Femur (tissue), 1 donor: ENCODE measurements at regions not wholly inside any gene's neighbourhood (a gene's known extent, or its start where the extent isn't known, plus 50 kb on each side); places are given as distances from the start of the nearest gene placed in this dataset.
"Not testable (repeated sequence)": the region's sequence is repeated elsewhere in the genome, so short reads cannot be mapped to it uniquely, and the experiment has no call there.

ENCODE experiments used
- DNase-seq: peaks from one replicate; pipeline ENCODE4 v3.0.0-alpha.2; 2017

DNA sequence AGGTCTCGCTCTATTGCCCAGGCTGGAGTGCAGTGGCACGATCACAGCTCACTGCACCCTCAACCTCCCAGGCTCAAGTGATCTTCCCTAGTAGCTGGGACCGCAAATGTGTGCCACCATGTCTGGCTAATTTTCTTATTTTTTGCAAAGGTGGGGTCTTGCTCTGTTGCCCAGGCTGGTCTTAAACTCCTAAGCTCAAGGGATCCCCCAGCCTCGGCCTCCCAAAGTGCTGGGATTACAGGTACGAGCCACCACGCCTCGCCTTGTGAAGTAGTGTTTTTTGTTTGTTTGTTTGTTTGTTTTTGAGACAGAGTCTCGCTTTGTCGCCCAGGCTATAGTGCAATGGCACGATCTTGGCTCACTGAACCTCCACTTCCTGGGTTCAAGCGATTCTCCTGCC, 125.5 kb downstream of the HAUS1 start:
- DNase-seq: not testable (repeated sequence)

DNA sequence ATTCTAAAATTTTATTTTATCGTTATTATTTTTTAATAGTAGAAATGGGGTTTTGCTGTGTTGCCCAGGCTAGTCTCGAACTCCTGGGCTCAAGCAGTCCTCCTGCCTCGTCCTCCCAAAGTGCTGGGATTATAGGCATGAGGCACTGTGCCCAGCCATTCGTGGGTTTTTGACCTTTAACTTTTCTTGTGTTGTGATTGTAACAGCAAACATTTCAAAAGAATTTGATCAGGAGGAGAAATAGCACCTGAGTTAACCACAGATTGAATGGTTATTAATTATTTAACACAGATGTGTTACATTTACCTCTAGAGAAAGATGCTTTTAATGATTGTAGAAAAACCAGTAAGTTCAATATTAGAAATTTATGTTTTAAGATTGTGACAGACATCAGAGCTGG, 132.0 kb downstream of the HAUS1 start:
- DNase-seq: no peak

DNA sequence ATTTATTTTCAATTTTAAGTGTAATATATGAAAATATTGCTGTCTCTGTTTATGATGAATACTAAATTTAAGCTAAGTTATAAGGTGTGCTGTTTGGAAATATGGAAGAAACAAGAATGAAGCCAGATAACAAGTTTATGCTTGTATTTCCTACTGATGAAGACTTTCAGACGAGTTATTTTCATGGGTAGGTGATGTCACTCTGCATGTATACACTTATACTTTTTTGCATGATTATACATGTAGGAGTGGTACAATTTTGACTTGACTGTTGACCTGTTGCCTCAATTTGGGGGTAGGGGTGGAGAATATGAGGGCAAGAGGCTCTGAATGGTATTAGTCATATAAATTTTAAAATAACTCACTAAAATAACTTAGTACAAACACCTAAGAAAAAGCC, 133.7 kb downstream of the HAUS1 start:
- no peak for DNase-seq

DNA sequence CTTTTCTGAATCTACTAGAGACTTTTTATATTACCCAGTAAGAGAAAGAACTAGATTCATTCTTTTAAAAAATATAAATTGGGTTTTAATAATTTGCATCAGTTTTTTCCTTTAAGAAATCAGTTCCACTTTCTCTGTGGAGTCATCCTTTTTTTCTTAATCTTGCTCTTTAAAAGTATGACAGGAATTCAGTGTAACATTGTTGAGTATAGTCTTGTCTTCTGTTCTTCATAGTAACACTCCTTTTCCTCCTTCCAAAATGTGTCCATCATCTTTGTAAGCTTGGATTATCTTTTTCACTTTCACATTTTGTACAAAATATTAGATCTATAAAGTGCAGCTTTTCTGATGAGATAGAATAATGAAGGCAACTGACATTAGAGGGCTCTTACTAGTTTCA, 135.4 kb downstream of the HAUS1 start:
- no peak for DNase-seq

DNA sequence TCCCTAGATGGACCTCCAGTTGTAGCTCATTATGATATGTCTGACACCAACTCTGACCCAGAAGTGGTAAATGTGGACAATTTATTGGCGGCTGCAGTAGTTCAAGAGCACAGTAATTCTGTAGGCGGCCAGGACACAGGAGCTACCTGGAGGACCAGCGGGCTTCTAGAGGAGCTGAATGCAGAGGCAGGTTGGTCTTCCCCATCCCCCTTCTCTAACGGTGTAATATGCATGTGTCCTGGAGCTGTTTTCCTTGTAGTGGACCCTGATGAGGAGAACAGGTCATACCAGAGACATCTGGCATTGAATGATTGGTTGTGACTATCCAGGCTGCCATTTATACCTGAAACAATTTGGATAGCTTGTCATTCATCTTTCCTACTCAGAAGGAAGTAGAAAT, 135.8 kb downstream of the HAUS1 start:
- no peak for DNase-seq

DNA sequence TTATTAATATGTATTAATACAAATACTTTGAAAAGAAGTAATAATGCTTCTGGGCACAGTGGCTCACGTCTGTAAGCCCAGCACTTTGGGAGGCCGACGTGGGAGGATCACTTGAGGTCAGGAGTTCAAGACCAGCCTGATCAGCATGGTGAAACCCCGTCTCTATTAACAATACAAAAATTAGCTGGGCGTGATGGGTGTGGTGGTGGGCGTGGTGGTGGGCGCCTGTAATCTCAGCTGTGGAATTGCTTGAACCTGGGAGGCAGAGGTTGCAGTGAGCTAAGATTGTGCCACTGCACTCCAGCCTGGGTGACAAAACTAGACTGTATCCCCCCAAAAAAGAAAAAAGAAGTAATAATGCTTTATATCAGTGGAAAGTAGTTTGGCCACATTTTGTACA, 137.2 kb downstream of the HAUS1 start:
- DNase-seq: not testable (repeated sequence)

DNA sequence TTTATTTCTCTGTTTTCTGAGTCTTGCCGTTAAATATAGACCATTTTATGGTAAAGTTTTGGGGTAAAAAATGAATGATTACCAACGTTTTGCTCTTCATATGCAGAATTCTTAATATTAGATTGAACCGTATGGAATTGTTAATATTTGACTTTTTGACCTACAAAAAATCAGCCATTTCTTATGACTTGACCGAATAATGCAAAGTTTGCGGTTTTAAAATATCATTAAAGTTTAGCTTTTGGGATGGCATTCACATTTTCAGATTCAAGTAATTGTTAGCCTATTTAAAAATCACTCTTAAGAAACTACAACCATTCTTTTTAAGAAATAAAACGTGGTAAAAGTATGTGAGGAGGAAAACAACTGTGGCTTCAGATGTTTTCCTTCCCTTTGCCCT, 138.0 kb downstream of the HAUS1 start:
- no peak for DNase-seq

DNA sequence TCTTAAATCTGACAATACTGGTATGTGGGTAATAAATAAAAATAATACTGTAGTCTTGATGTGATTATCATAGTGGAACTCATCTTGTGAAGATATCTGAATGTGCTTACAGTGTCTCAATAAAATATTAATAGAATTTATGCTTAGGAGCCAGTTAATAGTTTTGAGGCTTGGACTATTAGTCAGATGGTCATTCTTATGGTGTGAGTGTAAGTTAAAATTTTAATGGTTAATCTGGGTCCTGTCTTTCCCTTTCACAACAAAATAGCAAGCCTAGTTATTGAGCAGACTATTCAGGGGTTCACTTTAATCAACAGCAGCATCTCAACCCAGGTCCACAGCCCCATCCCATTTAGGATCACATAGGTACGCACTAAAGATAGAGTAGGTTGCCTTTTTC, 138.9 kb downstream of the HAUS1 start:
- no peak for DNase-seq

DNA sequence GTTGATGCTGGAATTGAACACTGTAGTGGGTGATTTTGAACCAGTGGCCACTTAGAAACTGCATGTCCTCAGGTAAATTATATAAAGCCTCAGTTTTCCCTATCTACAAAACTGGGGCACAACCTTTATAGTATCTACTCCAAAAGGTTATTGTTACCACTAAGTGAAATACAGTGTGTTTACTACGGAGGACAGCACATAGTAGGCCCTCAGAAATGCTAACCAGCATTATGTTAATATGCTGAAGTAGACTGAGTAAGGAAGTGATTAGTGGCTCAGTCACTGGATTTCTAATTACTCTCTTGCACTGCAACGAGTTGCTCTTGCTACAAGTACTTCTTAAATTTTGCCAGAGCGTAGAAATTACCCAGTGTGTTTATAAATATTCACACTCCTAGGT, 139.5 kb downstream of the HAUS1 start:
- no peak for DNase-seq

DNA sequence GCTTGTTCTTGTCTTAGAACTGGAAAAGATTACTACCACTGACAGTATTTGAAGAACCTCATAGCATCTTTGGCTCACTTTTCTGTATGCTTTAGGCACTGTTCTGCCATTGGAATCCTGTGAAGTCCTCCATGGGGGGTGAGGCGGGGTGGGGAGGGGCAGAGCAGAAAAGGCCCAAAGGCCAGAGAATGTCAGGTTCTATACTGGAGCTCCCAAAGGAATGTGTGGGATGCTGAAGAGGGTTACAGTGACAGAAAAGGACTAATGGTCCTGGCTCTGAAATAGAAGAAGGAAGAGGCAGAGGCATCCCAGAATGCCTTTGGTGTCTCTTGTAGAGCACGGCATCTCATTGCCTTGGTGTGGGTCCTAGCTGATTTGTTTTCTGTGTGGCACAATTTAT, 141.9 kb downstream of the HAUS1 start:
- DNase-seq: no peak

DNA sequence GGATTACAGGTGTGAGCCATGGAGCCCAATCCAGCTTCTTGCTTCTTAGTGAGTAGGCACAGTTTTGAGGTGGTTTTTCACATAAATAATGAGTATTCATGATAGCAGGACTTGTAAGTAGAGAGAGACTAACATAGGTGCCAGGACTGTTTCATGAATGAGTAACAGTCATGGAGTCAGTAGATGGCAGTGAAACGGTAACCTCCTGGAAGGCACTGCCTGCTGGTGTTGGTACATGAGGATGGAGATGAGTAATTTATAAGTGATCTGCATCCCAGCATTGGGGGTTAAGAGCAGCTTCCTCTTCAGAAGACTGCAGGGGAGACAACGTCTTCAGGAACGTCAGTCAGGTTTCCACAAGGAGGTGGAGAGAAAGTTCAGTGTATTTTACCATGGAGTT, 143.8 kb downstream of the HAUS1 start:
- no peak for DNase-seq

DNA sequence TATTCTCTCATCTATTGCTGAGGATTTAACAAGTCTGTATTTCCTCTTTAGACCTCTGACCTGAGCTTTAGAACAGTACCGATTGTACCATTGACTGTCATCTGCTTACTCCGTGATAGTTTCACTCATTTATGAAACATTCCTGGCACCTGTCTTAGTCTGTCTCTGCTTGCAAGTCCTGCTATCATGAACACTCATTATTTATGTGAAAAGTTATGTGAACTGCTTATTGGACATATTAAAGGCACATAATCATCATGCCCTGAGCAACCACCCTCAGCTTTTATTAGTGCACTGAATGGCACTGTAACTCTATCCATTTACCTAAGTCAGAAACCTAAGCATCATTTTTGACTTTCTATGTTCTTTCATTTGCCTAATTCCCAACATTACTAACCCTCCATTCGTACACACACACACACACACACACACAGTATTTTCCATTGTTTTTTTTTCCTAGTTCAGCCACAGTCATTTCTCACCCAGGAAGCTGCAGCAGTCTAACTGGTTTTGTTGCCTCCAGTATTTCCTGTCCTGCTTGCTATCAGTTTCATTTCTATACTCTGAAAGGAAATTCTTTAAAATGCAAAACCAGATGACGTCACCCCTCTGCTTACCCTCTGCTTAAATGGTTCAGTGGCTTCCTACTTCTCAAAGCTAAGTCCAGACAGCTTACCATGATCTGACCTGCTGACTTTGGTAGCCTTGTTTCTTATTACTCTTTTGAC, 146.1 kb downstream of the HAUS1 start:
- no peak for DNase-seq

DNA sequence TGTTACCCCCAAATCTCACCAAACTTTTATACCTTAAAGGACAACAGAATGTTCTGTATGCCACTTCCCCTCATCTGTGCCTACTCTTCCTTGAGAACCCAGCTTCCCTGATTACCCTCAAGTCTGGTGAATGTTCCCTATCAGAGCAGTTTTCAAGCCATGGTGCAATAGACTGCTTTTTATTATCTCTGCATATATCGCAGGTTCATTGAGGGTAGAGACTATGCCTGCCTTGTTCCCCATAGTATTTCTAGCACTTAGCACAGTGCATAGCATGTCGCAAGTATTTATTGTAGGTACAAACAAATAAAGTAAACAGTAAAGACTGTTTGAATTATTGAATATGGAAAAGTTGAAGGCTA, 146.6 kb downstream of the HAUS1 start:
- DNase-seq: no peak

DNA sequence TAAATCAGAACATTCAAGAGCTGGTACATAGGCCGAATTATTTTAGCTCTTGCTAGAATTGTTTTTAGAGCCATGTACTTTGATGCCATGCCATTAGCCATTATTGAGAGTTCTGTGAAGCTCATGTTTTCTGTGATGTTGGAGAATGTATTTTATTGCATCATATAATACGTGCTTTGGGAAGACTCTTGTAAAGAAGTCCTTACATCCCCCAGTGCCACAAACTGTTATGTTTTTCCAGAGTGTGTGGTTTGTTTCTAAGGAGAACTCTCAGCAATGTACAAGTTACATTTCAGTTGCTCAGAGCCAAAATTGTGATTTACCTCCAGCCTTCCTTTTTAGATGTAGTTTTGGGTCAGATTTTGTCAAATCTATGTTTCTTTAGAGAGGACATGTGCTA, 148.6 kb downstream of the HAUS1 start:
- no peak for DNase-seq

DNA sequence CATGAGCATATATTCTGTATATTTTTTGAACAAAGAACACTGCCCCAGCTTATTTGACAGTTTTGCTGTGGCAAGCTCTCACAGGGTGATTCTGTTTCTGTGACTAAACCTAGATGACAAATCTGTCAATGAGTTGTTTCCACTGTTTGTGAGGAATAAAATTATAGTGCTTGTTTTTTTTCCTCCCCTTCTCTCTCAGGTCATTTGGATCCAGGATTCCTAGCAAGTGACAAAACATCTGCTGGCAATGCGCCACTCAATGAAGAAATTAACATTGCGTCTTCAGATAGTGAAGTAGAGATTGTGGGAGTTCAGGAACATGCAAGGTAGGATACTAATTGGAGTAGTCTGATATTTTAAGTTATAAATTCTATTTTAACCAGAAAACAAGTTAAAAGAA, 149.3 kb downstream of the HAUS1 start:
- no peak for DNase-seq

DNA sequence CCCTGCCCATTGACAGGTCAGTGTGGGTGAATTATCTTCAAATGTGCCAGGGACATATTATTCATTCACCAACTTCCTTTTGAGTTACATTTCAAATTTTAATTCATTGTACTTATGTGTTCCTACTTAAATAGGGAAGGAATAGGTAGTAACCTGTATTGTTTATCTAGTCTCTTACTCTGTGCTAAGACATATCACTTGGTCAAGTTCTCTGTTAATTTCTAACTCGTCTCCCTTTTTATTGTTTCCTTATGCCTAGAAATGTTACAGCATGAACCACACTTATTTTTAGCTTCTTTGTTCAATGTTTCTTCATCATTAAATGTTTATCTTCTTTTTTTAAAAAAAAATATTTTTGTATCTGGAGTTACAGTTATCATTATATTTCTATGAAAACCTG, 151.9 kb downstream of the HAUS1 start:
- DNase-seq: no peak

DNA sequence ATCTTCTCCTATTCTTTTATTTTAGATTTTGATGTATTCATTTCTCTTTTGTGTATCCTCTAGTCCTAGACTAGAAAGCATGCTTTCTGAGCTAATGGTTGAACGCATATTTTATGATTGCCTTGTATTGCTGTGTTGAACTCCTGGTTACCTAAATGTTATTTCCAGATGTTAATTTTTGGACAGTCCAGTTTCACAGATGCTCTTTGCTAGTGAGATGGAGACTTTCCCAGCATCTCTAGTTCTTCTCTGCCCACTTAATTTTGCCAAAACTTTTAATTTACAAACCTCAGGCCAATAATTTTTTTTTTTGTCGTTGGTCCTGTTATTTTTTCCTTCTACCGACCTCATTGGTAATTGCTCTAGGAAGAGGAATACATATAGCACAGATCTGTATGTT, 153.2 kb downstream of the HAUS1 start:
- DNase-seq: no peak

DNA sequence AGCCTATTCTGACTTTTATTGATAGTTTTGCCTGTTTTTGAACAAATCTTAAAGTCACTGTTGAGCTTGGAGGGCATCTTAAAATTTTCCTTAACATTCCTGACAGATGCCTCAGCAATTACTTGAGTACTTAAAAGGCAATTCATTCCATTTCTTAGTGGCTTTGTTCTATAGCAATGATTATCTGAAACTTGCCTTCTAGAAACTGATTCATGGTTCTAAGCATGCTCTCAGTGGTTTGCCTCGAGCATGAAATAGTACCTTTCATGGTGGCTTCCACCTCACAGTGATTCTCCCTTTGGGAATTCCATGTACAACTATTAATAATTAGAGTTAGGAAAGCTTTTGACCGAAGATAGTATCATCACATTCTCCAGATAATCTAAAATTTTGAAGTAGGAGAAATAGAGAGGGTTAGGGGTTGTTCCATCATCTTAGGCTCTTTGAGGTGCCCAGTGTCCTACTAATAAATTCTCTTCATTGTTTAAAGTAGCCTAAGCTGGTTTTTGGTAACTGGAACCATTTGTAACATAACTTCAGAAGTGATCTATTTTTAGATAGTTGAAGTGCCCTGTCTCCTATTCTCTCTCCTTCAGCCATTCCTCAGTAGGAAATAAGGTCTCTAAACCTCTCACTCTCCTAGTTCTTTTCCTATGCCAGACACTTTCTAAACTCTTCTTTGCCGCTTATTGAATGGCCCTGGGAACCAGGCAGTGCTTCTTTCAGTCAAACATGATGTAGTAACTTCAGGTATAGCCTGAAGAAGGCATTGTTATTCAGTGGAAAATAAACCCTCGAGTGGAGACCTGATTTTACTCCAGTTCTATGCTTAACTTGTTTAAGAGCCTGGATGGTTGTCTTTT, 156.1 kb downstream of the HAUS1 start:
- no peak for DNase-seq

DNA sequence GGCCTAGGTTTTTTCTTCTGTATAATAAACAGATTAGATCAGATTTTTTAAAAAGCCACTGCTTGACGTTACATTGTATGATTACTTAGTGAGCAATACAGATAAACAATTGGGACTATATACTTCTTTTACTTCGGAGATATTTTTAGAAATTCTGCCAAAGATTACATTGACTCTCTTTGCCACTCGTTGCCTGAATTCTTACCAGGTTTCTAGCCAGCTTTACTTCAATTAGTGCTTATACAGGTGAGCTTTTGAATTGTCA, 156.6 kb downstream of the HAUS1 start:
- no peak for DNase-seq

DNA sequence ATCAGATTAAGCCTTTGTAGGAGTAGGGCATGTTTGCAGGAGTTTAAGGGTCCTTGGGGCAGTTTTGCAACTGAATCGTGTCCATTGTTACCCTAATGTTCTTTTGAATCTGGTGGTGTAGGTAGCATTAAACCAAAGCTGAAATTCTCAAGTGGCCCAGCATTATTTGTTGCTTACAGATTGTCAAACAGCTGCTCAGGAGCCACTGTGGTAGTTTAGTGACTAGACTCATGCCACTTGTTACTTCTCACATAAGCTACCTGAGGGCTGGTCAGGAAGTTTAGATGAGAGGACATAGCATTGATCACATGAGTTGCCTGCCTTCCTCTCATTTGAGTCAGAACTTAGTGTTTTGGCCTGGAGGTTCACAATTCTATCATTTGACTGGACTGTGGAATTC, 157.6 kb downstream of the HAUS1 start:
- no peak for DNase-seq

DNA sequence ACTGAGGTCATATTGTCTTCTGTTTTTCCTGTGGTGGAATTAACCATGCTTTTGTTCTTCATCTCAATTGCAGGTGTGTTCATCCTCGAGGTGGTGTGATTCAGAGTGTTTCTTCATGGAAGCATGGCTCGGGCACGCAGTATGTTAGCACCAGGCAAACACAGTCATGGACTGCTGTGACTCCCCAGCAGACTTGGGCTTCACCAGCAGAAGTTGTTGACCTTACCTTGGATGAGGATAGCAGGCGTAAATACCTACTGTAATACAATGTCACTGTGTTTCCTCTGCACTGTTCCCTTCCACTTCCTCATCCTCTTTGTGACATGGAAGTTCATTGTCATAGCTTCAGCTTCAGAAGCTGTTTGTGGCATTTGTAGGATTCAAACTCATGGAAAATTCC, 158.7 kb downstream of the HAUS1 start:
- no peak for DNase-seq

DNA sequence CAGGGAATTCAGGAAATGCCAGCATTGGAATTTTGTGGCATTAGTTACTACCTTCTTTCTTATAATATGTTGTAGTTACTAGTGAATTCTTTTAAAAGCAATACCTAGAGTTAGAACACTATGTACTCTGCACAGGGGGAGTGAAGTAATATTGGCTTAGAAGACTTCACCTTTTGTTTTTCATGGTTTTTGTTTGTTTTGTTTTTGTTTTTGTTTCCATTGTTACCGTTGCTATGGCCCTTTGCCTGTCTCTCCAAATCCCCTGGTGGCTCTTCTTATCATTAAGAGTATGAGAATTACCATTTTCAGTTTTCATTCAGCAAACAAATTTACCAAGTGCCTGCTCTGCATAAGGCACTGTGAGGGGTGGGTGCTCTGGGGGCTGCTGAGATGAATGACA, 160.1 kb downstream of the HAUS1 start:
- DNase-seq: no peak

DNA sequence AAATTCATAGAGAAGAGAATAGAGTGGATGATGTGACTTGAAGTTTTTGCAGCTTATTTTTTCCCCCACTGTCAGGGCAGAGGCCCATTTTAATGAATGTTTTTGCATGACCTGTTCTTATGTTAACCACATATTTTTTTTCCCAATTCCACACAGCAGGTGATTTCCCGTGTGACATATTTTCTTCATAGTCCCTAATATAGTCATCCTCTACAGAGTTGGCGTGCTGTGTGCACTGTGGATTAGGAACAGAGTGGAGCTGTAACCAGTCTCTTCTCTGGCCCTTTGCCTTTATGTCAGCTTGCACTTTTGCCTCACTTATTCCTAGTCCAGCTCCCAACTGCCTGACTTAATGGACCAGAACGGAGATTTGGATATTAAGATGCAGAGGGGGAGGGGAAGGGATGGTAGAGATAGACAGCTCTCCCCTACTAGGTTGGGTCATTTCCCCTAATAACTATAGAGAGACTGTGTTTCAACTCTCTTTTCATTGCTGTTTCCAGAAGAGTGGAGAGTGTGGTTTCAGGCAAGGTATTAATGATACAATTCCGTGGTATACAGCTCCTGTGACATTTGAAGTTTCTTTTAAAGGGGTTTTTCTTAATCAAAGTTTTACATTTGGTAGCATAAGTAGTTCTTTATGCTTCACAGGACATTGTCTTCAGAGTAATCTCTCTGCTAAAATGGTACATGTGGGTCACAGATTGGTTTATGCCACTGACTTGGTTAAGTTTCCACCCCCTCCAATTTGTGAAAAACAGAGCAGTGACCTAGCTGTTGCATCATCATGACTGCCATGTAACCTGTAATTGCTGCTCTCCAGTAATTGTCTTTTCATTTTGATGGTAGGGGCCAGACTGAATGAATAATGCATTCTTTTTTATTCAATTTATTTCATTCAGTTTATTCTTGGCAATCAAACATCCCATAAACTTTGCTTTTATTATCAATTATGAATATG, 161.3 kb downstream of the HAUS1 start:
- DNase-seq: no peak

DNA sequence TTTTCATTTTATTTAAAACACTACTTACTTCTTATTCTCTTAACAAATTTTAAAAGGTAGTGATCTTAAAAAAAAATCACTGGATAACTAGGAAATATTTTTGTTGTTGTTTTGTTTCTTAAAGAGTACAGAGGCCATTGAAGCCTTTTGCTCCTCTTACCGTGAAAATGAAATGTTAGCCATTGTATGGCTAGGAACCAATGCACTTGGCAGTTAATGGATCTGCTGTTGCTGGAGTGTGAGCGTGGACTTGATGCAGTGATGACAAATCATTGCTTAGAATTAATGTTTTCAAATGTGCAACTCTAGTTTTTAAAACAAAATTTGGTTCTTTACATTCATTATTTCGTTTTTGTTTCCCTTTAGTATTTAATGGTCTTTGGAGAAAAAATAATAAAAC, 162.3 kb downstream of the HAUS1 start:
- DNase-seq: no peak
